ENCODE measurements at regions not wholly inside any gene's neighbourhood (a gene's known extent, or its start where the extent isn't known, plus 50 kb on each side); places are given as distances from the start of the nearest gene placed in this dataset.

- no peak overlapping the region for H3K27ac ChIP-seq (replicated peaks; ENCODE audit: low read length)
- H2AFZ ChIP-seq (ENCODE audit: low read length), result no peak overlapping the region
- no peak overlapping the region for H4K8ac ChIP-seq (ENCODE audit: low read depth, low read length)
- H3K9ac ChIP-seq (ENCODE audit: low read depth, low read length, poor library complexity), result no peak overlapping the region
- peaks cover 3 to 4% of the 10 kb centered on the region in 2 donors for H3K9me3 ChIP-seq (replicated peaks in 1 of 2; ENCODE audit: control insufficient read depth in 2 of 2, insufficient read depth in 1 of 2, low read depth in 1 of 2, low read length in 2 of 2)
- peaks cover 0 to 6% of the 10 kb centered on the region in 2 donors for H3K4me1 ChIP-seq (ENCODE audit: control insufficient read depth in 2 of 2, insufficient read depth in 1 of 2, low read depth in 1 of 2, low read length in 2 of 2)
- no peaks in the 10 kb centered on the region for H3K27me3 ChIP-seq (ENCODE audit: control insufficient read depth in 3 of 3, insufficient read depth in 3 of 3, low read depth in 1 of 3, low read length in 3 of 3)
- H4K91ac ChIP-seq (ENCODE audit: low read depth, low read length, poor library complexity), result no peak overlapping the region
- H3K36me3 ChIP-seq (replicated peaks in 1 of 2; ENCODE audit: control insufficient read depth in 2 of 2, insufficient read depth in 2 of 2, low read length in 2 of 2), result no peaks in the 10 kb centered on the region
- H3K18ac ChIP-seq (ENCODE audit: low read length), result no peak overlapping the region
- H3K4me3 ChIP-seq (ENCODE audit: low read length in 2 of 2), result no peak overlapping the region
- no peak overlapping the region for H2BK5ac ChIP-seq (ENCODE audit: low read length)
- no CpG with 5 or more reads among the region's 2 CpGs for WGBS, 2 donors (ENCODE audit: extremely low coverage in 2 of 2, insufficient read length in 2 of 2, insufficient replicate concordance in 1 of 2)
- H3K4me2 ChIP-seq (ENCODE audit: insufficient read depth, low read length, poor library complexity, severe bottlenecking), result no peak overlapping the region
- H3K14ac ChIP-seq (ENCODE audit: low read length), result no peak overlapping the region
- H3K4ac ChIP-seq (ENCODE audit: low read length), result no peak overlapping the region
- no peak overlapping the region for H3K23ac ChIP-seq (ENCODE audit: low read depth, low read length, poor library complexity)
- H2BK120ac ChIP-seq (ENCODE audit: low read depth, low read length), result no peak overlapping the region
- DNase-seq (ENCODE audit: low spot score), result no peak
- H3K79me1 ChIP-seq (ENCODE audit: low read depth, low read length), result no peaks in the 10 kb centered on the region
- H2BK12ac ChIP-seq (ENCODE audit: low read length), result no peak overlapping the region
- no peak overlapping the region for H2AK5ac ChIP-seq (ENCODE audit: low read depth, low read length)
- no peak overlapping the region for H2BK15ac ChIP-seq (ENCODE audit: low read length)
These were observed 118.2 kb upstream of the RIPOR2 start for GRCh38 chr6:25053875-25054371.

GRCh38 chr6:25054469-25054868 is 118.7 kb upstream of the RIPOR2 start:
- no peak overlapping the region for H2BK5ac ChIP-seq (ENCODE audit: low read length)
- no peak overlapping the region for H4K91ac ChIP-seq (ENCODE audit: low read depth, low read length, poor library complexity)
- H3K18ac ChIP-seq (ENCODE audit: low read length), result no peak overlapping the region
- H3K79me1 ChIP-seq (ENCODE audit: low read depth, low read length), result no peaks in the 10 kb centered on the region
- no peak for DNase-seq (ENCODE audit: low spot score)
- no peak overlapping the region for H2BK120ac ChIP-seq (ENCODE audit: low read depth, low read length)
- H3K27me3 ChIP-seq (ENCODE audit: control insufficient read depth in 3 of 3, insufficient read depth in 3 of 3, low read depth in 1 of 3, low read length in 3 of 3), result no peaks in the 10 kb centered on the region
- H2BK15ac ChIP-seq (ENCODE audit: low read length), result no peak overlapping the region
- no CpG with 5 or more reads among the region's 3 CpGs for WGBS, 2 donors (ENCODE audit: extremely low coverage in 2 of 2, insufficient read length in 2 of 2, insufficient replicate concordance in 1 of 2)
- H3K4me2 ChIP-seq (ENCODE audit: insufficient read depth, low read length, poor library complexity, severe bottlenecking), result no peak overlapping the region
- H3K9me3 ChIP-seq (replicated peaks in 1 of 2; ENCODE audit: control insufficient read depth in 2 of 2, insufficient read depth in 1 of 2, low read depth in 1 of 2, low read length in 2 of 2), result peaks cover 2 to 4% of the 10 kb centered on the region in 2 donors
- no peak overlapping the region for H3K27ac ChIP-seq (replicated peaks; ENCODE audit: low read length)
- no peak overlapping the region for H2AFZ ChIP-seq (ENCODE audit: low read length)
- H4K8ac ChIP-seq (ENCODE audit: low read depth, low read length), result no peak overlapping the region
- H3K4me3 ChIP-seq (ENCODE audit: low read length in 2 of 2), result no peak overlapping the region
- no peaks in the 10 kb centered on the region for H3K36me3 ChIP-seq (replicated peaks in 1 of 2; ENCODE audit: control insufficient read depth in 2 of 2, insufficient read depth in 2 of 2, low read length in 2 of 2)
- no peak overlapping the region for H3K9ac ChIP-seq (ENCODE audit: low read depth, low read length, poor library complexity)
- H3K14ac ChIP-seq (ENCODE audit: low read length), result no peak overlapping the region
- H2AK5ac ChIP-seq (ENCODE audit: low read depth, low read length), result no peak overlapping the region
- no peak overlapping the region for H2BK12ac ChIP-seq (ENCODE audit: low read length)
- H3K23ac ChIP-seq (ENCODE audit: low read depth, low read length, poor library complexity), result no peak overlapping the region
- H3K4ac ChIP-seq (ENCODE audit: low read length), result no peak overlapping the region
- H3K4me1 ChIP-seq (ENCODE audit: control insufficient read depth in 2 of 2, insufficient read depth in 1 of 2, low read depth in 1 of 2, low read length in 2 of 2), result peaks cover 0 to 6% of the 10 kb centered on the region in 2 donors

GRCh38 chr6:25056130-25056529 is 120.4 kb upstream of the RIPOR2 start:
- DNase-seq (ENCODE audit: low spot score), result no peak
- no peak overlapping the region for H3K4me3 ChIP-seq (ENCODE audit: low read length in 2 of 2)
- H2BK5ac ChIP-seq (ENCODE audit: low read length), result no peak overlapping the region
- H4K91ac ChIP-seq (ENCODE audit: low read depth, low read length, poor library complexity), result no peak overlapping the region
- H3K4ac ChIP-seq (ENCODE audit: low read length), result no peak overlapping the region
- H3K4me2 ChIP-seq (ENCODE audit: insufficient read depth, low read length, poor library complexity, severe bottlenecking), result no peak overlapping the region
- H2BK12ac ChIP-seq (ENCODE audit: low read length), result no peak overlapping the region
- no peak overlapping the region for H3K18ac ChIP-seq (ENCODE audit: low read length)
- no peak overlapping the region for H2BK120ac ChIP-seq (ENCODE audit: low read depth, low read length)
- H3K4me1 ChIP-seq (ENCODE audit: control insufficient read depth in 2 of 2, insufficient read depth in 1 of 2, low read depth in 1 of 2, low read length in 2 of 2), result peaks cover under 1 to 7% of the 10 kb centered on the region in 2 donors
- no CpG with 5 or more reads among the region's 3 CpGs for WGBS, 2 donors (ENCODE audit: extremely low coverage in 2 of 2, insufficient read length in 2 of 2, insufficient replicate concordance in 1 of 2)
- no peaks in the 10 kb centered on the region for H3K79me1 ChIP-seq (ENCODE audit: low read depth, low read length)
- no peak overlapping the region for H3K27ac ChIP-seq (replicated peaks; ENCODE audit: low read length)
- no peak overlapping the region for H4K8ac ChIP-seq (ENCODE audit: low read depth, low read length)
- peak overlapping the region; percentile 28 for H2AFZ ChIP-seq (ENCODE audit: low read length)
- H3K9me3 ChIP-seq (replicated peaks in 1 of 2; ENCODE audit: control insufficient read depth in 2 of 2, insufficient read depth in 1 of 2, low read depth in 1 of 2, low read length in 2 of 2), result peaks cover 3 to 4% of the 10 kb centered on the region in 2 donors
- H3K27me3 ChIP-seq (ENCODE audit: control insufficient read depth in 3 of 3, insufficient read depth in 3 of 3, low read depth in 1 of 3, low read length in 3 of 3), result no peaks in the 10 kb centered on the region
- H3K36me3 ChIP-seq (replicated peaks in 1 of 2; ENCODE audit: control insufficient read depth in 2 of 2, insufficient read depth in 2 of 2, low read length in 2 of 2), result no peaks in the 10 kb centered on the region
- no peak overlapping the region for H3K23ac ChIP-seq (ENCODE audit: low read depth, low read length, poor library complexity)
- H2BK15ac ChIP-seq (ENCODE audit: low read length), result no peak overlapping the region
- H3K14ac ChIP-seq (ENCODE audit: low read length), result no peak overlapping the region
- H2AK5ac ChIP-seq (ENCODE audit: low read depth, low read length), result no peak overlapping the region
- H3K9ac ChIP-seq (ENCODE audit: low read depth, low read length, poor library complexity), result no peak overlapping the region

GRCh38 chr6:25057111-25057905 is 121.5 kb upstream of the RIPOR2 start:
- peak overlapping the region; percentile 8 for H2AFZ ChIP-seq (ENCODE audit: low read length)
- peaks cover 3 to 4% of the 10 kb centered on the region in 2 donors for H3K9me3 ChIP-seq (replicated peaks in 1 of 2; ENCODE audit: control insufficient read depth in 2 of 2, insufficient read depth in 1 of 2, low read depth in 1 of 2, low read length in 2 of 2)
- H3K36me3 ChIP-seq (replicated peaks in 1 of 2; ENCODE audit: control insufficient read depth in 2 of 2, insufficient read depth in 2 of 2, low read length in 2 of 2), result no peaks in the 10 kb centered on the region
- H4K8ac ChIP-seq (ENCODE audit: low read depth, low read length), result no peak overlapping the region
- H3K79me1 ChIP-seq (ENCODE audit: low read depth, low read length), result no peaks in the 10 kb centered on the region
- H3K4me2 ChIP-seq (ENCODE audit: insufficient read depth, low read length, poor library complexity, severe bottlenecking), result no peak overlapping the region
- no peaks in the 10 kb centered on the region for H3K27me3 ChIP-seq (ENCODE audit: control insufficient read depth in 3 of 3, insufficient read depth in 3 of 3, low read depth in 1 of 3, low read length in 3 of 3)
- no peak overlapping the region for H4K91ac ChIP-seq (ENCODE audit: low read depth, low read length, poor library complexity)
- no peak overlapping the region for H2BK15ac ChIP-seq (ENCODE audit: low read length)
- H2BK5ac ChIP-seq (ENCODE audit: low read length), result no peak overlapping the region
- peak overlapping the region; percentile 30 for H3K18ac ChIP-seq (ENCODE audit: low read length)
- no peak overlapping the region for H3K27ac ChIP-seq (replicated peaks; ENCODE audit: low read length)
- H3K4ac ChIP-seq (ENCODE audit: low read length), result no peak overlapping the region
- WGBS, 2 donors (ENCODE audit: extremely low coverage in 2 of 2, insufficient read length in 2 of 2, insufficient replicate concordance in 1 of 2), result no CpG with 5 or more reads among the region's 7 CpGs
- no peak overlapping the region for H3K9ac ChIP-seq (ENCODE audit: low read depth, low read length, poor library complexity)
- H3K4me3 ChIP-seq (ENCODE audit: low read length in 2 of 2), result no peak overlapping the region
- H3K14ac ChIP-seq (ENCODE audit: low read length), result no peak overlapping the region
- no peak overlapping the region for H2BK120ac ChIP-seq (ENCODE audit: low read depth, low read length)
- peaks cover 5 to 17% of the 10 kb centered on the region in 2 donors for H3K4me1 ChIP-seq (ENCODE audit: control insufficient read depth in 2 of 2, insufficient read depth in 1 of 2, low read depth in 1 of 2, low read length in 2 of 2)
- no peak overlapping the region for H2AK5ac ChIP-seq (ENCODE audit: low read depth, low read length)
- no peak for DNase-seq (ENCODE audit: low spot score)
- no peak overlapping the region for H3K23ac ChIP-seq (ENCODE audit: low read depth, low read length, poor library complexity)
- no peak overlapping the region for H2BK12ac ChIP-seq (ENCODE audit: low read length)
